H9 (cell line): ENCODE measurements at regions not wholly inside any gene's neighbourhood (a gene's known extent, or its start where the extent isn't known, plus 50 kb on each side); places are given as distances from the start of the nearest gene placed in this dataset.

ENCODE experiments used
- DNase-seq: peaks from one replicate; pipeline ENCODE4 v3.0.0-alpha.2; 2017
- H2AFZ ChIP-seq: one replicate; pipeline ENCODE4 v1.6.1; 2013; ENCODE audit warnings: mild to moderate bottlenecking, low read length, control low read depth, moderate library complexity
- H2AK5ac ChIP-seq: 2 replicates; pipeline ENCODE4 v1.6.1; 2013; ENCODE audit warnings: low read length, control low read depth, mixed read lengths; ENCODE audit not compliant: insufficient read length
- H2BK120ac ChIP-seq: one replicate; pipeline ENCODE4 v1.6.1; 2013; ENCODE audit warnings: low read depth, mild to moderate bottlenecking, low read length, control low read depth, inconsistent platforms; ENCODE audit not compliant: poor library complexity, severe bottlenecking
- H2BK12ac ChIP-seq: 2 replicates; pipeline ENCODE4 v1.6.1; 2013; ENCODE audit warnings: low read length, control low read depth, mixed read lengths, low read depth; ENCODE audit not compliant: insufficient read length
- H2BK15ac ChIP-seq: 2 replicates; pipeline ENCODE4 v1.6.1; 2013; ENCODE audit warnings: low read depth, low read length, control low read depth
- H2BK20ac ChIP-seq: one replicate; pipeline ENCODE4 v1.6.1; 2013; ENCODE audit warnings: low read depth, mild to moderate bottlenecking, low read length, control low read depth, inconsistent platforms; ENCODE audit not compliant: poor library complexity, severe bottlenecking
- H2BK5ac ChIP-seq: 2 replicates; pipeline ENCODE4 v1.6.1; 2013; ENCODE audit warnings: low read length, control low read depth, mixed read lengths; ENCODE audit not compliant: insufficient read length
- H3K14ac ChIP-seq: 2 replicates; pipeline ENCODE4 v1.6.1; 2013; ENCODE audit warnings: low read length, control low read depth; ENCODE audit not compliant: insufficient read depth
- H3K18ac ChIP-seq: 2 replicates; pipeline ENCODE4 v1.6.1; 2013; ENCODE audit warnings: low read depth, mild to moderate bottlenecking, mixed read lengths, low read length, control low read depth; ENCODE audit not compliant: insufficient read length
- H3K23ac ChIP-seq: 2 replicates; pipeline ENCODE4 v1.6.1; 2013; ENCODE audit warnings: low read length, control low read depth, mixed read lengths, low read depth; ENCODE audit not compliant: insufficient read length
- H3K23me2 ChIP-seq: 2 replicates; pipeline ENCODE4 v1.6.1; 2013; ENCODE audit warnings: low read depth, mild to moderate bottlenecking, mixed read lengths, low read length, control low read depth; ENCODE audit not compliant: insufficient read length, poor library complexity, severe bottlenecking
- H3K27ac ChIP-seq: 2 replicates; pipeline ENCODE4 v1.5.1; 2013; ENCODE audit warnings: low read length, control low read depth, mixed read lengths, low read depth; ENCODE audit not compliant: insufficient read length
- H3K27me3 ChIP-seq: 2 replicates; pipeline ENCODE4 v1.6.1; 2013; ENCODE audit warnings: low read length, control low read depth, inconsistent platforms; ENCODE audit not compliant: insufficient read depth
- H3K4ac ChIP-seq: 2 replicates; pipeline ENCODE4 v1.6.1; 2013; ENCODE audit warnings: low read depth, mild to moderate bottlenecking, control low read depth, inconsistent platforms, low read length, moderate library complexity
- H3K4me1 ChIP-seq: 2 replicates; pipeline ENCODE4 v1.6.1; 2013; ENCODE audit warnings: low read length, control low read depth, inconsistent platforms; ENCODE audit not compliant: insufficient read depth
- H3K4me2 ChIP-seq: 2 replicates; pipeline ENCODE4 v1.6.1; 2013; ENCODE audit warnings: low read length, control low read depth, mixed read lengths; ENCODE audit not compliant: insufficient read length, insufficient read depth
- H3K56ac ChIP-seq: 2 replicates; pipeline ENCODE4 v1.6.1; 2013; ENCODE audit warnings: low read depth, mild to moderate bottlenecking, mixed read lengths, low read length, control low read depth; ENCODE audit not compliant: insufficient read length
- H3K79me1 ChIP-seq: 2 replicates; pipeline ENCODE4 v1.6.1; 2013; ENCODE audit warnings: low read depth, mild to moderate bottlenecking, moderate library complexity, low read length, control low read depth, inconsistent platforms; ENCODE audit not compliant: insufficient read depth, poor library complexity, severe bottlenecking
- H3K79me2 ChIP-seq: 2 replicates; pipeline ENCODE4 v1.6.1; 2013; ENCODE audit warnings: low read length, control low read depth, inconsistent platforms; ENCODE audit not compliant: insufficient read depth
- H3K9ac ChIP-seq: 2 replicates; pipeline ENCODE4 v1.6.1; 2013; ENCODE audit warnings: low read length, control low read depth, mixed read lengths; ENCODE audit not compliant: insufficient read length; ENCODE audit errors: extremely low read depth
- H3K9me3 ChIP-seq: one replicate; pipeline ENCODE4 v1.6.1; 2013; ENCODE audit warnings: low read depth, low read length, inconsistent platforms; ENCODE audit not compliant: control insufficient read depth
- H3T11ph ChIP-seq: one replicate; pipeline ENCODE4 v1.6.1; 2013; ENCODE audit warnings: mild to moderate bottlenecking, low read length, control low read depth, inconsistent platforms
- H4K20me1 ChIP-seq: one replicate; pipeline ENCODE4 v1.6.1; 2013; ENCODE audit not compliant: control insufficient read depth, insufficient read length, insufficient read depth
- H4K5ac ChIP-seq: 2 replicates; pipeline ENCODE4 v1.6.1; 2013; ENCODE audit warnings: low read depth, mild to moderate bottlenecking, mixed read lengths, low read length, control low read depth; ENCODE audit not compliant: insufficient read length
- H4K8ac ChIP-seq: replicated peaks from 2 replicates; pipeline ENCODE4 v1.6.1; 2013; ENCODE audit warnings: low read length, control low read depth, mixed read lengths, low read depth; ENCODE audit not compliant: insufficient read length
- H4K91ac ChIP-seq: 2 replicates; pipeline ENCODE4 v1.6.1; 2013; ENCODE audit warnings: low read depth, mild to moderate bottlenecking, moderate library complexity, mixed read lengths, low read length, control low read depth; ENCODE audit not compliant: insufficient read length
- H3K27ac Mint-ChIP-seq, 3 experiments: 2 replicates in 2 of 3; 3 replicates in 1 of 3; pipeline ENCODE4 v1.8.0; 2020 to 2021; ENCODE audit warnings: mixed read lengths in 3 of 3, mild to moderate bottlenecking in 1 of 3, moderate library complexity in 1 of 3
- H3K27me3 Mint-ChIP-seq: 2 replicates; pipeline ENCODE4 v1.8.0; 2021; ENCODE audit warnings: low read depth, mild to moderate bottlenecking, moderate library complexity, mixed read lengths
- H3K36me3 Mint-ChIP-seq, 3 experiments: 2 replicates in 2 of 3; 3 replicates in 1 of 3; pipeline ENCODE4 v1.8.0; 2020 to 2021; ENCODE audit warnings: low read depth in 3 of 3, mixed read lengths in 3 of 3; ENCODE audit not compliant: insufficient read depth in 1 of 3
- H3K4me1 Mint-ChIP-seq, 2 experiments: 2 replicates each; pipeline ENCODE4 v1.8.0; 2020; ENCODE audit warnings: mixed read lengths in 2 of 2
- H3K4me3 Mint-ChIP-seq, 2 experiments: 2 replicates in 1 of 2; 3 replicates in 1 of 2; pipeline ENCODE4 v1.8.0; 2020 to 2021; ENCODE audit warnings: mild to moderate bottlenecking in 2 of 2, mixed read lengths in 2 of 2, moderate library complexity in 1 of 2
- H3K9me3 Mint-ChIP-seq, 2 experiments: 2 replicates in 1 of 2; 3 replicates in 1 of 2; pipeline ENCODE4 v1.8.0; 2020; ENCODE audit warnings: mild to moderate bottlenecking in 2 of 2, mixed read lengths in 2 of 2, moderate library complexity in 1 of 2
- CTCF ChIP-seq: fragments of 200-600 bp; sonication (generic); conservative IDR thresholded peaks from 3 replicates; pipeline ENCODE4 v1.8.0; 2021; ENCODE audit warnings: antibody characterized with exemption, mild to moderate bottlenecking

- H3K27me3 ChIP-seq = no peaks in the 10 kb centered on the region
- H3K18ac ChIP-seq = no peak overlapping the region
- no peaks in the 10 kb centered on the region for H3K36me3 Mint-ChIP-seq
- H3T11ph ChIP-seq = no peak overlapping the region
- no peaks in the 10 kb centered on the region for H3K79me1 ChIP-seq
- no peaks in the 10 kb centered on the region for H3K27me3 Mint-ChIP-seq
- no peak overlapping the region for H2BK20ac ChIP-seq
- H3K4me3 Mint-ChIP-seq = no peak overlapping the region
- H4K5ac ChIP-seq = no peak overlapping the region
- no peaks in the 10 kb centered on the region for H3K9me3 ChIP-seq
- H4K20me1 ChIP-seq = no peaks in the 10 kb centered on the region
- no peak overlapping the region for H2BK120ac ChIP-seq
- no peak for DNase-seq
- no peak overlapping the region for H2AK5ac ChIP-seq
- H2BK12ac ChIP-seq = no peak overlapping the region
- H3K9ac ChIP-seq = no peak overlapping the region
- H2BK15ac ChIP-seq = no peak overlapping the region
- no peak overlapping the region for H3K4ac ChIP-seq
- no peaks in the 10 kb centered on the region for H3K23me2 ChIP-seq
- no peaks in the 10 kb centered on the region for H3K4me1 Mint-ChIP-seq
- TF ChIP-seq CTCF = no peak
- no peak overlapping the region for H3K4me2 ChIP-seq
- H3K9me3 Mint-ChIP-seq = no peaks in the 10 kb centered on the region
- no peak overlapping the region for H4K91ac ChIP-seq
- peak overlapping the region in 1 of 3 experiments; percentile 25; a peak in 2 of 7 replicates for H3K27ac Mint-ChIP-seq
- H2BK5ac ChIP-seq = no peak overlapping the region
- H2AFZ ChIP-seq = no peak overlapping the region
- no peaks in the 10 kb centered on the region for H3K79me2 ChIP-seq
- no peaks in the 10 kb centered on the region for H3K4me1 ChIP-seq
- no peak overlapping the region for H3K23ac ChIP-seq
- H3K56ac ChIP-seq = no peak overlapping the region
- H3K27ac ChIP-seq = no peak overlapping the region
- no peak overlapping the region for H4K8ac ChIP-seq
- no peak overlapping the region for H3K14ac ChIP-seq
These were observed 239.9 kb upstream of the NAALADL2 start for GRCh38 chr3:174619239-174619638.
